Tibial nerve (tissue), 3 donors: ENCODE measurements at regions not wholly inside any gene's neighbourhood (a gene's known extent, or its start where the extent isn't known, plus 50 kb on each side); places are given as distances from the start of the nearest gene placed in this dataset.

ENCODE experiments used
- CTCF ChIP-seq, 5 experiments: fragments of 200-600 bp in 3 of 5; fragments of 450-650 bp in 2 of 5; sonication (generic) in 3 of 5; IDR thresholded peaks; one replicate each; pipeline ENCODE4 v1.5.1; 2016 to 2019; ENCODE audit warnings: antibody characterized with exemption in 5 of 5, mild to moderate bottlenecking in 3 of 5, moderate library complexity in 2 of 5
- POLR2A ChIP-seq, 2 donors: fragments of 450-650 bp; IDR thresholded peaks; one replicate each; pipeline ENCODE4 v1.6.1; 2017; ENCODE audit warnings: antibody characterized with exemption in 2 of 2, mild to moderate bottlenecking in 2 of 2, moderate library complexity in 2 of 2

- TF ChIP-seq CTCF (IDR thresholded peaks at IDR 0.05): no peak
- TF ChIP-seq POLR2A (IDR thresholded peaks at IDR 0.05): no peak
Measured at GRCh38 chr9:75683591-75683990, 206.9 kb upstream of the PCSK5 start.
